ENCODE measurements at regions not wholly inside any gene's neighbourhood (a gene's known extent, or its start where the extent isn't known, plus 50 kb on each side); places are given as distances from the start of the nearest gene placed in this dataset.
A peak's percentile ranks its signal among the peaks of the same experiment; 100 is the strongest.

DNA sequence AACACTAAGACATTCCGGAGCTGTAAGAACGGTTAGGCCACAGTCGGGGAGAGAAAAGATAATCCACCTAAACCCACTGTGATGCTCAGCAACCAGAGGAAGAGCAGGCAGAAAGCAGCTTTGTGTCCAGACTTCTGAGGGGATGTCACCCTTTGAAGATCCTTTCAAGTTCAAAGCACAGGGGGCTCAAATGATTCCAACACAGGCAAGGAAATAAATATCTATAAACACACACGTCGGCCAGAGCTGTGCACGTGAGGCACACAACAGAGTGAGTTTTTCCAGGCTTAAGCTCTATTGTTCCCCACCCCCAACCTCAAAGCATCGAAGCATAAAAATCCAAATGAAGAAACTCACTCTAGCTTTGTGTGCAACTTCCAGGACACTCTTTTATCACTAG lies 479.0 kb downstream of the DISC1 start:
- POLR2A ChIA-PET (ENCODE audit: partially characterized antibody) = interaction anchor here (0.8 to 1.3 kb wide), 4 partner anchors 16 to 43 kb away, joined by 3 read pairs; no protein-coding TSS in a partner anchor
- peak overlapping the region; percentile 17 for H3K4ac ChIP-seq (replicated peaks; ENCODE audit: insufficient read length, low read depth, low read length)
- H2BK120ac ChIP-seq (replicated peaks; ENCODE audit: low read depth, low read length) = no peak overlapping the region
- CTCF ChIA-PET (ENCODE audit: partially characterized antibody) = interaction anchor here (0.7 to 1.6 kb wide), 5 partner anchors 10 to 238 kb away, joined by 3 to 4 read pairs (median 3); no protein-coding TSS in a partner anchor
- H2AFZ ChIP-seq (ENCODE audit: low read length) = no peak overlapping the region
- H3K27ac ChIP-seq (ENCODE audit: low read depth, low read length) = no peak overlapping the region
- DNase-seq (ENCODE audit: low read depth in 1 of 2, low spot score in 2 of 2) (no peak), FAIRE-seq (no peak)
- H2BK5ac ChIP-seq (ENCODE audit: low read depth, low read length) = no peak overlapping the region
- TF ChIP-seq PHF8 (conservative IDR thresholded peaks at IDR 0.05; ENCODE audit: low read depth, low read length) = no peak
- no peak for TF ChIP-seq TAF7 (optimal IDR thresholded peaks at IDR 0.05; ENCODE audit: borderline replicate concordance, low read depth, low read length)
- TF ChIP-seq, protein P1, sequence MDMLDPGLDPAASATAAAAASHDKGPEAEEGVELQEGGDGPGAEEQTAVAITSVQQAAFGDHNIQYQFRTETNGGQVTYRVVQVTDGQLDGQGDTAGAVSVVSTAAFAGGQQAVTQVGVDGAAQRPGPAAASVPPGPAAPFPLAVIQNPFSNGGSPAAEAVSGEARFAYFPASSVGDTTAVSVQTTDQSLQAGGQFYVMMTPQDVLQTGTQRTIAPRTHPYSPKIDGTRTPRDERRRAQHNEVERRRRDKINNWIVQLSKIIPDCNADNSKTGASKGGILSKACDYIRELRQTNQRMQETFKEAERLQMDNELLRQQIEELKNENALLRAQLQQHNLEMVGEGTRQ (IDR thresholded peaks at IDR 0.05; ENCODE audit: low read length) = no peak
- H3K36me3 ChIP-seq (ENCODE audit: control insufficient read depth in 2 of 4, insufficient read depth in 4 of 4, low read length in 3 of 4) = no peaks in the 10 kb centered on the region; a peak in 2 of 8 replicates
- no peak overlapping the region for H3K14ac ChIP-seq (ENCODE audit: insufficient read length)
- peaks cover 4% of the 10 kb centered on the region; the same call in 1 of the 2 replicates for H3K23me2 ChIP-seq (ENCODE audit: low read depth, low read length)
- H2BK12ac ChIP-seq (ENCODE audit: low read depth, low read length) = no peak overlapping the region
- no peak overlapping the region for H4K91ac ChIP-seq (replicated peaks; ENCODE audit: insufficient read length, low read length)
- no peaks in the 10 kb centered on the region for H3K79me2 ChIP-seq (ENCODE audit: control insufficient read depth in 1 of 2, insufficient read depth in 2 of 2, low read length in 2 of 2)
- H3K4me1 ChIP-seq (replicated peaks in 1 of 4; ENCODE audit: control insufficient read depth in 3 of 4, insufficient read depth in 4 of 4, low read length in 3 of 4) = peaks cover 3 to 19% (median 13%) of the 10 kb centered on the region in 4 experiments
- H4K20me1 ChIP-seq (replicated peaks in 1 of 2; ENCODE audit: control insufficient read depth in 1 of 2, insufficient read depth in 2 of 2, low read length in 2 of 2) = no peaks in the 10 kb centered on the region
- H3K18ac ChIP-seq (ENCODE audit: extremely low read depth, low read length) = no peak overlapping the region
- no peak overlapping the region for H3K23ac ChIP-seq (ENCODE audit: insufficient read length)
- H3K4me3 ChIP-seq (ENCODE audit: extremely low read depth in 1 of 4, insufficient read depth in 2 of 4, low read depth in 3 of 4, low read length in 4 of 4) = no peak overlapping the region
- H3K79me1 ChIP-seq (ENCODE audit: low read depth, low read length) = no peaks in the 10 kb centered on the region
- no peak overlapping the region for H3K4me2 ChIP-seq (ENCODE audit: insufficient read depth in 1 of 2, low read depth in 2 of 2, low read length in 2 of 2)
- WGBS, 2 experiments (ENCODE audit: extremely low coverage in 1 of 2, insufficient coverage in 1 of 2, insufficient read length in 1 of 2, insufficient replicate concordance in 2 of 2, low coverage in 1 of 2, low lambda C conversion rate in 2 of 2, missing lambda C conversion rate in 1 of 2) = 95% methylated on average over 7 of the region's 7 CpGs; no CpG with 5 or more reads in 1 of the 2 experiments
- no peak overlapping the region for H3K56ac ChIP-seq (replicated peaks; ENCODE audit: insufficient read length, low read depth, low read length)
- no peak overlapping the region; the same call in 1 of the 2 replicates for H2BK20ac ChIP-seq (ENCODE audit: low read length)
- H3K9ac ChIP-seq (replicated peaks in 1 of 4; ENCODE audit: extremely low read depth in 1 of 4, low read depth in 3 of 4, low read length in 3 of 4) = no peak overlapping the region
- no peaks in the 10 kb centered on the region; a peak in 1 of 4 replicates for H3K9me3 ChIP-seq (ENCODE audit: insufficient read depth in 2 of 2, low read depth in 1 of 2, low read length in 1 of 2)
- H3K27me3 ChIP-seq (replicated peaks in 1 of 4; ENCODE audit: control insufficient read depth in 3 of 4, extremely low read depth in 1 of 4, insufficient read depth in 3 of 4, low read length in 3 of 4) = no peaks in the 10 kb centered on the region
- H2BK15ac ChIP-seq (ENCODE audit: low read length) = no peak overlapping the region
- no peak overlapping the region for H2AK5ac ChIP-seq (ENCODE audit: low read depth, low read length)
- no peak overlapping the region for H4K5ac ChIP-seq (ENCODE audit: insufficient read length, low read depth, low read length)
- no peak overlapping the region for H4K8ac ChIP-seq (ENCODE audit: extremely low read depth, insufficient read depth, low read length)

Measured in H1 (cell line).